ENCODE measurements at regions not wholly inside any gene's neighbourhood (a gene's known extent, or its start where the extent isn't known, plus 50 kb on each side); places are given as distances from the start of the nearest gene placed in this dataset.
"Not testable (repeated sequence)": the region's sequence is repeated elsewhere in the genome, so short reads cannot be mapped to it uniquely, and the experiment has no call there.

- DNase-seq, result no peak
Measured at GRCh38 chr12:59131462-59131861, 211.2 kb upstream of the LRIG3 start.

DNA sequence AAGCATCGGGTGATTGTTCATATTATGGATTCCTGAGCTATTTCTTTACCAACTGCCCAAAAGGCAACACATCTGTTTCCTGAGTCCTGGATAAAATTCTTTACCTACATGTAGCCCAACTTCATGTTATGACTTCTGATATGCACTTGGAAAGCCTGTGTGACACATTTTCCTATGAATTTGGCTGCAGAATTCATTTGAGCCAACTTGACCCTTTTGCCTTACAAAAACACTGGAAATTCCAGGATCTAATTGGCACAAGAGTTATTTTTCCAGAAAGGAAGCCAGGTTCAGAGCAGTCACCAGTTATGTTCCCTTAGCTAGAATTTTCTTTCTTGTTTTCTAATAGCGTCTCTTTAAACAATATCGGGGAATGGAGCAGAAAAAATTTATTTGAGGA lies 202.5 kb upstream of the LRIG3 start:
- DNase-seq, result no peak

GRCh38 chr12:59121451-59121850 lies 201.1 kb upstream of the LRIG3 start:
- no peak for DNase-seq

GRCh38 chr12:59119676-59120075 lies 199.4 kb upstream of the LRIG3 start:
- no peak for DNase-seq

GRCh38 chr12:59118356-59118755 lies 198.1 kb upstream of the LRIG3 start:
- no peak for DNase-seq

- DNase-seq, result no peak
Measured at GRCh38 chr12:59115995-59116394, 195.7 kb upstream of the LRIG3 start.

- DNase-seq, result no peak
Measured at GRCh38 chr12:59115526-59115925, 195.2 kb upstream of the LRIG3 start.

GRCh38 chr12:59113831-59114615 lies 193.7 kb upstream of the LRIG3 start:
- peak; percentile 49 for DNase-seq

DNA sequence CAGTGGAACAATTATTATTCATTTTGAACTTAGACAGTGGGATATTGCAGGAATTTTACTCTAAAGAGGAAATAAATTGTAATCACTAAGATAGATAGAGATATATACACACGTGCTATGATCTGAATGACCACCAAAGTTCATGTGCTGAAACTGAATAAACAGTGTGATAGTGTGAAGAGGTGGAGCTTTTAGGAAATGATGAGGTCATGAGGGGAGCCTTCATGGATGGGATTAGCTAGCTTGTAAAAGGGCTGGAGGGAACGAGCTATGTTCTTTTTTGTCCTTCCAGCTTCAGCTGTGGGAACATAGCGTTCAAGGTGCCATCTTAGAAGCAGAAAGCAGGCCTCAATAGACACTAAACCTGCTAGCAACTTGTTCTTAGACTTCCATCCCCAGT lies 191.5 kb upstream of the LRIG3 start:
- no peak for DNase-seq

- DNase-seq, result not testable (repeated sequence)
Measured at GRCh38 chr12:59108516-59108915, 188.2 kb upstream of the LRIG3 start.

GRCh38 chr12:59100585-59100984 lies 180.3 kb upstream of the LRIG3 start:
- no peak for DNase-seq

DNA sequence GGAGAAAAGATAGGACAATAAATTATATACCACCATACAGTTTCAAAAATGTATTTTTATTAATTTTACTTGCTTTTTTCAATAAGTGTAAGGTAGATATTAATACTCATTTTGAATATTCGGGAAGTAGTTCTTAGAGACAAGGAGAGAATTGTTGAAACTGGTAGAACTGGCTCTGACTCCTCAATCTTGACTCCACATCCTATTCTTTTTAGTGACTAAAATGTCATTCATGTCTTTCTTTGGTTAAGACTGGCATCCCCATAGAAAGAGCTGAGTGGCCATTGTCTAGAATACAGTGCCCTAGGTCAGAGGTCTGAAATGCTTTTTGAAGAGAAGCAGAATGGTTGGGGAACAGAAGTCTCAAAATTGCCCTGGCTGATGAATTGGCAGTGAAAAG lies 177.6 kb upstream of the LRIG3 start:
- no peak for DNase-seq

DNA sequence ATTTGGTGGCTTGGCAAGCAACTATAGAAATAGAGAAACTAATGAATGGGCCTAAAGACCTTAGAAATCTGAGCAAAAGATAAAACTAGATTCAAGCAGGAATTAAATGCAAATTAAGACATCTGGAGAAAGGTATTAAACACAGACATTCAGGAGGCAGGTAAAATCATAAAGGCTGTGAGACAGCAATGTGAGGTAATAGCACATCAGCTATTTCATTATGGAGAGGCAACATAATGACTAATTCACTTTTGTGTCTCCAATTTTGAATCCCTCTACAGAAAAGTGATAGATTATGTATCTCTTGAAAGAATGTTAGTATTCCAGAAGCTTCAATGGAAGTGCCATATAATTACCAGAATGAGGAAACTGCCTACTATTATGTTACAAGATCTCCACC lies 175.9 kb upstream of the LRIG3 start:
- no peak for DNase-seq

GRCh38 chr12:59093073-59093772 lies 172.9 kb upstream of the LRIG3 start:
- no peak for DNase-seq

- no peak for DNase-seq
Measured at GRCh38 chr12:59088673-59089072, 168.4 kb upstream of the LRIG3 start.

DNA sequence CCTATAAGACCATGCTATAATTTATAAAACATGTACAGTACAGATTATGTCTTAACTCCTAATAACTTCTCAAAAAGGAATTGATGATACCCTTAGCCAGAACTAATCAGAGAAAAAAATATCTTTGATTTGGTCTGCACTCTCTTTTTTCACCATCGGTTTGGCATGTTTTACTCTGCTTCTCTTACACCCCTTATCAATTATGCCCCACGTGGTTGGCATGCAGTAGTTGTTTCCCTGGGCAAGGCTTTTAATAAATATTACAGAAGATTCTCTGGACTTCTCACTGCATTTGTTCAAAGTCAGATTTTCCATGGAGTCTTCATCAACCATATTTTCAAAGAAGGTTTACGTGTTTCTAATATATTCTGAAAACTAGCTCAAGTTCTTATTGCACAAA lies 167.4 kb upstream of the LRIG3 start:
- no peak for DNase-seq

DNA sequence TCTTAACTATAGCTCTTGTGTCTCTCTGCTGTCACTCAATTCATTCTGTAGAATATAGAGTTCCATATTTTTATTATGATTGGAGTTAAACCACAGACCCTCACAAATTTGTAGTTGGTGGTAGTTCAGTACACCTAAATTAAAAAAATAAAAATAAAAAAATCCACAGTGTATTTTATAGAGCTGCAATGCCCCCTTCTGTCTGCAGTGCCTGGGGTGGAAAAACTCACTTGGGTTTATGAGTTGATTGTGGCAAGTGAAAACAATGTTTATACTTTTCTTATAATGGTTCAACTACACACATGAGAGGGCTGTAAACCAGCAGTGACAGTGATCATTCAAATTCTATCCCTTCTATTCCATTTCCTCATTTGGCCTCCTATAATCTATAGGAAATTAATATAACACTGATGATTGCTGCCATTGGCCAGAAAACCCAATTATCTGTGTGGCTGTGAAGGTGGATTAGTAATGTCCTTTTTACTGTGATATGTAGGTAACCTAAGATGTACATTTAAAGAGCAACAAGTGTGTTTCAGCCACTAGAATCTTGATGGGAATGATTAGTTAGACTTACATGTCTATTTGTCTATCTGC lies 166.9 kb upstream of the LRIG3 start:
- DNase-seq, result no peak

GRCh38 chr12:59086126-59086525 lies 165.8 kb upstream of the LRIG3 start:
- no peak for DNase-seq

- DNase-seq, result no peak
Measured at GRCh38 chr12:59085690-59086089, 165.4 kb upstream of the LRIG3 start.

- no peak for DNase-seq
Measured at GRCh38 chr12:59084511-59085375, 164.4 kb upstream of the LRIG3 start.

DNA sequence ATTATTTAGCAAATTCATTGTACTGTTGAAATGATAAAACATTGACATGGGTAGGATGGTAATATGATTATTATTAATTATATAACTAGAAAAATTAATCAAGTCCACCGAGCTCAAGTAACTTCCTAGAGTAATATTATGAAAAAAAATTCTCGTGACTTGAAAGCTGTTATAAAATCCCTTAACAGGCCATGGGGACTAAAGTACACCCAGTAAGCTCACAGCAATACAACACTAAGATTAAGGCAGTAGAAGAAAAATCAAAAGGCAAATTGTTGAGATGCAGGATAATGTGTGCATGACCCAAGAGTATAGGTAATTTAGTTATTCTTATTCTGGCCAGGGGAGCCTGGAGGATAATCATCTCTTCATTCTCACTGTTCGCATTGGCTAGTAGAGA lies 162.6 kb upstream of the LRIG3 start:
- DNase-seq, result no peak

DNA sequence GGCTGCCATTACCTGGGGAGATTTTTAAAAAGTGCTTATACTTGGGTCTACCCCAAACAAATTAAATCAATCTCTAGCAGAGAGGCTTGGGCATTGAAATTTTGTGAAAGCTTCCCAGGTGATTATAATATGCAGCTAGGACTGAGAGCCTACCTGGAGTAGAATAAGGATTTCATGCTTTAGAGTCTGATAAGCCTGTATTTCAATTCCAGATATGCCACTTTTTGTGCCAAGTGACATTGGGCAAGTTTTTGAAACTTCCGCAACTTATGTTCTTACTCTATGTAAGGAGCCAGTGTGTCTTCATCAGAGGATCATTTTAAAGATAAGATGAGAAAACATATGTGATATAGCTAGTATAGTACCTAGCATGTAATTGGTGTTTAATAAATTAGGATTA lies 159.8 kb upstream of the LRIG3 start:
- no peak for DNase-seq

- DNase-seq, result no peak
Measured at GRCh38 chr12:59079472-59079871, 159.2 kb upstream of the LRIG3 start.
